ENCODE measurements at regions not wholly inside any gene's neighbourhood (a gene's known extent, or its start where the extent isn't known, plus 50 kb on each side); places are given as distances from the start of the nearest gene placed in this dataset.

- TF ChIP-seq CTCF (IDR thresholded peaks at IDR 0.05) (no peak), EZH2 (IDR thresholded peaks at IDR 0.05) (no peak), EZH2phosphoT487 (IDR thresholded peaks at IDR 0.05) (no peak)
Measured at GRCh38 chr7:155192961-155193640, 104.6 kb upstream of the INSIG1 start.

All from neural progenitor cell (in vitro differentiated cells).